Natural killer cell treated with Interleukin-12 subunit alpha and Interleukin-12 subunit beta and Interleukin-15 and Interleukin-18, amount 100 ng/mL, for 72 hours (primary cell): ENCODE measurements at regions not wholly inside any gene's neighbourhood (a gene's known extent, or its start where the extent isn't known, plus 50 kb on each side); places are given as distances from the start of the nearest gene placed in this dataset.

Experiments used
- ATAC-seq, 2 donors: fragments of 150-1000 bp; cut with Tn5 transposase in 1 of 2; sonication (Bioruptor Pico), chemical (Tn5 transposase) in 1 of 2; 2 replicates each; pipeline ENCODE4 v1.10.0; 2021
- DNase-seq: peaks from one replicate; pipeline ENCODE4 v3.0.0; 2022; ENCODE audit warnings: low spot score
- H3K27ac Mint-ChIP-seq, 2 donors: 1 replicate in 1 of 2; 2 replicates in 1 of 2; pipeline ENCODE4 v1.8.0; 2022; ENCODE audit warnings: mixed read lengths in 2 of 2, mild to moderate bottlenecking in 1 of 2, moderate library complexity in 1 of 2
- H3K27me3 Mint-ChIP-seq, 2 donors: 1 replicate in 1 of 2; 2 replicates in 1 of 2; pipeline ENCODE4 v1.8.0; 2022; ENCODE audit warnings: mixed read lengths in 2 of 2
- H3K36me3 Mint-ChIP-seq: one replicate; pipeline ENCODE4 v1.8.0; 2022; ENCODE audit warnings: mixed read lengths
- H3K4me1 Mint-ChIP-seq, 2 donors: 1 replicate in 1 of 2; 2 replicates in 1 of 2; pipeline ENCODE4 v1.8.0; 2022; ENCODE audit warnings: low read depth in 2 of 2, mixed read lengths in 2 of 2, mild to moderate bottlenecking in 1 of 2
- H3K4me3 Mint-ChIP-seq: one replicate; pipeline ENCODE4 v1.8.0; 2022; ENCODE audit warnings: mixed read lengths
- H3K9me3 Mint-ChIP-seq: 2 replicates; pipeline ENCODE4 v1.8.0; 2022; ENCODE audit warnings: mixed read lengths

DNA sequence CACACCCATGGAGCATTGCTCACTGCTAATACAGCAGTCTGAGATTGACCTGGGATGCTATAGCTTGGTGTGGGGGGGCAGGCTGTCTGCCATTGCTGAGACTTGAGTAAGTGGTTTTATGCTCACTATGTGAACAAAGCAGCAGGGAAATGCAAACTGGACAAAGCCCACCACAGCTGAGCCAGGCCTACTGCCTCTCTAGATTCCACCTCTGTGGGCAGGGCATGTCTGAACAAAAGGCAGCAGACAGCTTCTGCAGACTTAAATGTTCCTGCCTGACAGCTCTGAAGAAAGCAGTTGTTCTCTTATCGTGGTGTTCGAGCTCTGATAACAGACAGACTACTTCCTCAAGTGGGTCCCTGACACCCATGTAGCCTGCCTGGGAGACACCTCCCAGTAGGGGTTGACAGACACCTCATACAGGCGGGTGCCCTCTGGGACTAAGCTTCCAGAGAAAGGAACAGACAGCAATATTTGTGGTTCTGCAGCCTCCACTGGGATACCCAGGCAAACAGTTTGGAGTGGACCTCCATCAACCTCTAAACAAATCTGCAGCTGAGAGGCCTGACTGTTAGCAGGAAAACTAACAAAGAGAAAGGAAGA is 2204.8 kb downstream of the TP53TG3F start:
- Mint-ChIP-seq H3K4me3 (no peak overlapping the region), H3K9me3 (peaks cover 32% of the 10 kb centered on the region), H3K27ac (no peak overlapping the region), H3K27me3 (no peaks in the 10 kb centered on the region), H3K4me1 (no peaks in the 10 kb centered on the region), H3K36me3 (peaks cover 38% of the 10 kb centered on the region)
- no peak for ATAC-seq
- DNase-seq, result no peak

DNA sequence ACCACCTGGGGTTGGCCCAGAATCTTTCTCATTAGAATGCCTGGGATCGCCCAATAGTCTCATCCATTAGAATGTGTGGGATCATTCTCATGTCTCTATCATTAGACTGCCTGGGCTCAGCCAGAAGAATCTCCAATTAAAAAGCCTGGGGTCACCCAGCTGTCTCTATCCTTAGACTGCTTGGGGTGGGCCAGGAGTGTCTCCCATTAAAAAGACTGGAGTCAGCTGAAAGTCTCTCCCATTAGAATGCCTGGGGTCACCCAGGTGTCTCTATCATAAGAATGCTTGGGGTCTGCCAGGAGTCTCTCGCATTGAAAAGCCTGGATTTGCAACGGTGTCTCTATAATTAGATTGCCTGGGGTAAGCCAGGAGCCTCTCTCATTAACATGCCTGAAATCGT is 2225.7 kb downstream of the TP53TG3F start:
- no peaks in the 10 kb centered on the region for H3K27me3 Mint-ChIP-seq
- no peak for ATAC-seq
- peaks cover 24% of the 10 kb centered on the region for H3K9me3 Mint-ChIP-seq
- peaks cover 18% of the 10 kb centered on the region for H3K36me3 Mint-ChIP-seq
- DNase-seq, result no peak
- no peak overlapping the region for H3K27ac Mint-ChIP-seq
- H3K4me1 Mint-ChIP-seq, result no peaks in the 10 kb centered on the region
- no peak overlapping the region for H3K4me3 Mint-ChIP-seq

DNA sequence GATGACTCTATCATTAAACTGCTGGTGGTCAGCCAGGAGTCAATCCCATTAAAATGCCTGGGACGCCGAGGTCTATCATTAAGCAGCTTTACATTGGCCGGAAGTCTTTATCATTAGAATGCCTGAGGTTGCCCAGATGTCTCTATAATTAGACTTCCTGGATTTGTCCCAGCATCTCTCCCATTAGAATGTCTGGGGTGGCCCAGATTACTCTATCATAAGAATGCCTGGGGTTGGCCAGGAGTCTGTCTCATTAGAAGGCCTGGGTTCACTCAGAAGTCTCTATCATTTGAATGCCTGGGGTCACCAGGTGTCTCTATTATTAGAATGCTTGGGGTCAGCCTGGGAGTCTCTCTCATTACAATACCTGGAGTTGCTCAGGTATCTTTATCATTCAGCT is 2227.2 kb downstream of the TP53TG3F start:
- Mint-ChIP-seq H3K27ac (no peak overlapping the region), H3K9me3 (peaks cover 33% of the 10 kb centered on the region), H3K4me3 (no peak overlapping the region), H3K36me3 (peaks cover 26% of the 10 kb centered on the region), H3K27me3 (no peaks in the 10 kb centered on the region), H3K4me1 (no peaks in the 10 kb centered on the region)
- ATAC-seq (no peak), DNase-seq (no peak)

- H3K27me3 Mint-ChIP-seq, result no peaks in the 10 kb centered on the region
- DNase-seq, result no peak
- H3K9me3 Mint-ChIP-seq, result peaks cover 33% of the 10 kb centered on the region
- no peaks in the 10 kb centered on the region for H3K4me1 Mint-ChIP-seq
- H3K4me3 Mint-ChIP-seq, result no peak overlapping the region
- no peak overlapping the region for H3K27ac Mint-ChIP-seq
- no peak for ATAC-seq
- H3K36me3 Mint-ChIP-seq, result peaks cover 29% of the 10 kb centered on the region
These were observed 2227.7 kb downstream of the TP53TG3F start for GRCh38 chr16:35687071-35687470.

- DNase-seq (no peak), ATAC-seq (no peak)
- Mint-ChIP-seq H3K27ac (no peak overlapping the region), H3K4me1 (no peaks in the 10 kb centered on the region), H3K36me3 (peaks cover 29% of the 10 kb centered on the region), H3K27me3 (no peaks in the 10 kb centered on the region), H3K9me3 (peaks cover 33% of the 10 kb centered on the region), H3K4me3 (no peak overlapping the region)
These were observed 2228.4 kb downstream of the TP53TG3F start for GRCh38 chr16:35687781-35688180.

DNA sequence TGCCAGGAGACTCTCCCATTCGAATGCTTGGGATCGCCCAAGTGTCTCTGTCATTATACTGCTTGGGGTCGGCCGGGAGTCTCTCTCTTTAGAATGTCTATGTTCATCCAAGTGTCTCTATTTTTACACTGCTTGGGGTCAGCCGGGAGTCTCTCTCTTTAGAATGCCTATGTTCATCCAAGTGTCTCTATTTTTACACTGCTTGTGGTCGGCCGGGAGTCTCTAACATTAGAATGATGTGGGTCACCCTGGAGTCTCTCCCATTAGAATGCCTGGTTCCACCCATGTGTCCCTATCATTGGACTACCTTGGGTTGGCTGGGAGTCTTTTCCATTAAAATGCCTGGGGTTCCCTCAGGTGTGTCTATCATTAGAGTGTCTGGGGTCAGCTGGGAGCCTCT is 2230.4 kb downstream of the TP53TG3F start:
- Mint-ChIP-seq H3K27ac (no peak overlapping the region), H3K9me3 (peaks cover 27% of the 10 kb centered on the region), H3K36me3 (peaks cover 23% of the 10 kb centered on the region), H3K4me1 (no peaks in the 10 kb centered on the region), H3K4me3 (no peak overlapping the region), H3K27me3 (no peaks in the 10 kb centered on the region)
- DNase-seq, result no peak
- ATAC-seq, result no peak

- Mint-ChIP-seq H3K36me3 (peaks cover 23% of the 10 kb centered on the region), H3K9me3 (peaks cover 28% of the 10 kb centered on the region), H3K4me3 (no peak overlapping the region), H3K27me3 (no peaks in the 10 kb centered on the region), H3K27ac (no peak overlapping the region), H3K4me1 (no peaks in the 10 kb centered on the region)
- ATAC-seq, result no peak
- DNase-seq, result no peak
These were observed 2231.0 kb downstream of the TP53TG3F start for GRCh38 chr16:35690413-35690812.

- H3K4me1 Mint-ChIP-seq, result no peaks in the 10 kb centered on the region
- H3K27ac Mint-ChIP-seq, result no peak overlapping the region
- peaks cover 17% of the 10 kb centered on the region for H3K36me3 Mint-ChIP-seq
- DNase-seq (no peak), ATAC-seq (no peak)
- H3K27me3 Mint-ChIP-seq, result no peaks in the 10 kb centered on the region
- peaks cover 24% of the 10 kb centered on the region for H3K9me3 Mint-ChIP-seq
- H3K4me3 Mint-ChIP-seq, result no peak overlapping the region
These were observed 2231.6 kb downstream of the TP53TG3F start for GRCh38 chr16:35691057-35691456.

- Mint-ChIP-seq H3K27me3 (no peaks in the 10 kb centered on the region), H3K9me3 (peaks cover 20% of the 10 kb centered on the region), H3K36me3 (peaks cover 10% of the 10 kb centered on the region), H3K4me1 (no peaks in the 10 kb centered on the region), H3K4me3 (no peak overlapping the region), H3K27ac (no peak overlapping the region)
- ATAC-seq (no peak), DNase-seq (no peak)
These were observed 2233.4 kb downstream of the TP53TG3F start for GRCh38 chr16:35692824-35693223.

DNA sequence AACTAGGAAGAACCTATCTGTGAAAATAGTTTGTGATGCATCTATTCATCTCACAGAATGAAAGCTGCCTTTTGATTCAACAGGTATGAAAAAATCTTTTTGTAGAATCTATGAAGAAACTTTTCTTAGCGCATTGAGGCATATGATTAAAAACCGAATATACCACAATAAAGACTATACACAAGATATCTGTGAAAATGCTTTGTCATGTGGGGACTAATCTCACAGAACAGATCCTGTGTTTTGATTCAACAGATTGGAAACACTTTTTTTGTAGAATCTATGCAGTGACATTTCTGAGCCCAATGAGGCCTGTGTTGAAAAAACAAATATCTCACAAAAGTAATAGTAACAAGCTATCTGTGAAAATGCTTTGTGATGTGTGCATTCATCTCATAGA is 2247.5 kb downstream of the TP53TG3F start:
- Mint-ChIP-seq H3K9me3 (peaks cover 7% of the 10 kb centered on the region), H3K27ac (no peak overlapping the region), H3K36me3 (no peaks in the 10 kb centered on the region), H3K4me3 (no peak overlapping the region), H3K4me1 (no peaks in the 10 kb centered on the region), H3K27me3 (no peaks in the 10 kb centered on the region)
- ATAC-seq (no peak), DNase-seq (no peak)

GRCh38 chr16:35711435-35711834 is 2252.0 kb downstream of the TP53TG3F start:
- Mint-ChIP-seq H3K27ac (no peak overlapping the region), H3K27me3 (no peaks in the 10 kb centered on the region), H3K9me3 (peaks cover 11% of the 10 kb centered on the region), H3K4me3 (no peak overlapping the region), H3K36me3 (peaks cover 4% of the 10 kb centered on the region), H3K4me1 (no peaks in the 10 kb centered on the region)
- ATAC-seq (no peak), DNase-seq (no peak)

DNA sequence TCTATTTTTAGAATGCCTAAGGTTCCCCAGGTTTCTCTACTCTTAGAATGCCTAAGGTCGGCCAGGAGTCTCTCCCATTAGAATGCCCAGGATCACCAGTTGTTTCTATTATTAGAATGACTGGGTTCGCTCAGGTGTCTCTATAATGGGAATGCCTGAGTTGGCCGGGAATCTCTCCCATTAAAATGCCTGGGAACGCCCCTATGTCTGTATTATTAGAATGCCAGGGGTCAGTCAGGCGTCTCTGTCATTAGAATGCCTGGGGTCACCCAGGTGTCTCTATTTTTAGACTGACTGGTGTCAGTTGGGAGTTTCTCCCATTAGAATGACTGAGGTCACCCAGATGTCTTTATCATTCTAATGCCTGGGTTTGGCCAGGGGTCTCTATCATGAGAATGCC is 2252.5 kb downstream of the TP53TG3F start:
- peaks cover 4% of the 10 kb centered on the region for H3K36me3 Mint-ChIP-seq
- no peak for DNase-seq
- no peak overlapping the region for H3K27ac Mint-ChIP-seq
- no peaks in the 10 kb centered on the region for H3K4me1 Mint-ChIP-seq
- H3K4me3 Mint-ChIP-seq, result no peak overlapping the region
- no peaks in the 10 kb centered on the region for H3K27me3 Mint-ChIP-seq
- H3K9me3 Mint-ChIP-seq, result peaks cover 15% of the 10 kb centered on the region
- no peak for ATAC-seq

DNA sequence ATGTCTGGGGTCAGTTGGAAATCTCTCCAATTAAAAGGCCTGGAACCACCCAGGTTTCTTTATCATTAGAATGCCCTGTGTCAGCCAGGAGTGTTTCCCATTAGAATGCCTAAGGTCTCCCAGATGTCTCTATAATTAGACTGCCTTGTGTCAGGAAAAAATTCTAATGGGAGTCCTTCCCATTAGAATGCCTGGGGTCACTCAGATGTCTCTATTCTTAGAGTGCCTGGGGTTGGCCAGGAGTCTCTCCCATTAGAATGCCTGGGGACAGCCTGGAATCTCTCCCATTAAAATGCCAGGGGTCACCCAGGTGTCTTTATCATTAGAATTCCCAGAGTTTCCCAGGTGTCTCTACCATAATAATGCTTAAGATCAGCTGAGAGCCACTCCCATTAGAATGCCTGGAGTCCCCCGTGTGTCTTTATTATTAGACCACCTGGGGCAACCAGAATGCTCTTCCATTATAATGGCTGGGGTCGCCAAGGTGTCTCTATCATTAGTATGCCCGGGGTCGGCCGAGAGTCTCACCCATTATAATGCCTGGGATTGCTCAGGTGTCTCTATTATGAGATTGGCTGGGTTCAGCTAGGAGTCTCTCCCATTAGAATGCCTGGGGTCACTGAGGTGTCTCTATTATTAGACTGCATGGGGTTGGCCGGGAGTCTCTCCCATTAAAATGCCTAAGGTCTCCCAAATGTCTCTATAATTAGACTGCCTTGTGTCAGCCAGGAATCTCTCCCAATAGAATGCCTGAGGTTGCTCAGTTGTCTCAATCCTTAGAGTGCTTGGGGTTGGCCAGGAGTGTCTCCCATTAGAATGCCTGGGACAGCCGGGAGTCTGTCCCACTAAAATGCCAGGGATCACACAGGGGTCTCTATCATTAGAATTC is 2254.6 kb downstream of the TP53TG3F start:
- Mint-ChIP-seq H3K4me1 (no peaks in the 10 kb centered on the region), H3K27me3 (no peaks in the 10 kb centered on the region), H3K36me3 (peaks cover 11% of the 10 kb centered on the region), H3K27ac (no peak overlapping the region), H3K9me3 (peaks cover 23% of the 10 kb centered on the region), H3K4me3 (no peak overlapping the region)
- DNase-seq (no peak), ATAC-seq (no peak)

DNA sequence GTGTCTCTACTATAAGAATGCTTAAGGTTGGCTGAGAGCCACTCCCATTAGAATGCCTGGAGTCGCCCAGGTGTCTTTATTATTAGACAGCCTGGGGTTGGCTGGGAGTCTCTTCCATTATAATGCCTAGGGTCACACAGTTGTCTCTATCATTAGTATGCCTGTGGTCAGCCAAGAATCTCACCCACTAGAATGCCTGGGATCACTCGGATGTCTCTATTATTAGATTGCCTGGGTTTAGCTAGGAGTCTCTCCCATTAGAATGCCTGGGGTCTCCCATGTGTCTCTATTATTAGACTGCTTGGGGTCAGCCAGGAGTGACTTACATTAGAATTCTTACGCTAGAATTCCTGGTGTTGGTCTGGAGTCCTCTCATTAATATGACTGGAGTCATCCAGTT is 2255.3 kb downstream of the TP53TG3F start:
- peaks cover 29% of the 10 kb centered on the region for H3K9me3 Mint-ChIP-seq
- no peak for ATAC-seq
- H3K27me3 Mint-ChIP-seq, result no peaks in the 10 kb centered on the region
- H3K36me3 Mint-ChIP-seq, result peaks cover 17% of the 10 kb centered on the region
- no peak overlapping the region for H3K27ac Mint-ChIP-seq
- no peak overlapping the region for H3K4me3 Mint-ChIP-seq
- no peaks in the 10 kb centered on the region for H3K4me1 Mint-ChIP-seq
- no peak for DNase-seq
